SK-N-SH treated with all-trans-retinoic acid at 6 μM for 48 hours (cell line): ENCODE measurements at regions not wholly inside any gene's neighbourhood (a gene's known extent, or its start where the extent isn't known, plus 50 kb on each side); places are given as distances from the start of the nearest gene placed in this dataset.

Source experiments
- ATAC-seq: fragments of 200-7000 bp; cut with Tn5 transposase; 3 replicates; pipeline ENCODE4 v1.9.1; 2020; ENCODE audit warnings: mild to moderate bottlenecking, moderate library complexity
- ARNTL ChIP-seq: fragments of 450-650 bp; formaldehyde crosslinking; IDR thresholded peaks from 2 replicates; pipeline ENCODE4 v1.5.0; 2020; ENCODE audit warnings: low read depth, mild to moderate bottlenecking, moderate library complexity, borderline replicate concordance
- BACH2 ChIP-seq: fragments of 250-450 bp; sonication (Bioruptor Pico); IDR thresholded peaks from 2 replicates; pipeline ENCODE4 v1.9.0; 2021; ENCODE audit warnings: mild to moderate bottlenecking, borderline replicate concordance
- CSDC2 ChIP-seq: fragments of 250-450 bp; sonication (Bioruptor Pico); IDR thresholded peaks from 2 replicates; pipeline ENCODE4 v1.5.0; 2020; ENCODE audit warnings: mild to moderate bottlenecking, moderate library complexity
- CSRNP3 ChIP-seq: fragments of 250-450 bp; sonication (Bioruptor Pico); IDR thresholded peaks from 2 replicates; pipeline ENCODE4 v1.5.1; 2021; ENCODE audit warnings: mild to moderate bottlenecking, moderate library complexity
- ESRRG ChIP-seq: fragments of 250-450 bp; sonication (Bioruptor Pico); IDR thresholded peaks from 2 replicates; pipeline ENCODE4 v1.6.1; 2021; ENCODE audit warnings: mild to moderate bottlenecking
- GLIS3 ChIP-seq: fragments of 250-450 bp; sonication (Bioruptor Pico); IDR thresholded peaks from 2 replicates; pipeline ENCODE4 v1.5.0; 2020; ENCODE audit warnings: mild to moderate bottlenecking, moderate library complexity
- ISL1 ChIP-seq: fragments of 250-450 bp; sonication (Bioruptor Pico); IDR thresholded peaks from 2 replicates; pipeline ENCODE4 v2.1.2; 2022; ENCODE audit warnings: mild to moderate bottlenecking, moderate library complexity
- OSR1 ChIP-seq: fragments of 250-450 bp; sonication (Bioruptor Pico); IDR thresholded peaks from 2 replicates; pipeline ENCODE4 v1.8.0; 2022; ENCODE audit warnings: moderate library complexity, mild to moderate bottlenecking, inconsistent platforms
- PATZ1 ChIP-seq: fragments of 250-450 bp; sonication (Bioruptor Pico); IDR thresholded peaks from 2 replicates; pipeline ENCODE4 v1.8.0; 2020; ENCODE audit warnings: mild to moderate bottlenecking, moderate library complexity, borderline replicate concordance
- POU6F1 ChIP-seq: fragments of 250-450 bp; sonication (Bioruptor Pico); IDR thresholded peaks from 2 replicates; pipeline ENCODE4 v1.8.0; 2021; ENCODE audit warnings: low read depth, mild to moderate bottlenecking, moderate library complexity, borderline replicate concordance
- PPARA ChIP-seq: fragments of 250-450 bp; sonication (Bioruptor Pico); IDR thresholded peaks from 2 replicates; pipeline ENCODE4 v1.5.0; 2020; ENCODE audit warnings: mild to moderate bottlenecking, borderline replicate concordance
- RARB ChIP-seq: fragments of 250-450 bp; sonication (Bioruptor Pico); IDR thresholded peaks from 2 replicates; pipeline ENCODE4 v1.8.0; 2021; ENCODE audit warnings: mild to moderate bottlenecking, moderate library complexity
- SNAI2 ChIP-seq: fragments of 250-450 bp; sonication (Bioruptor Pico); IDR thresholded peaks from 2 replicates; pipeline ENCODE4 v1.5.0; 2020; ENCODE audit warnings: mild to moderate bottlenecking, moderate library complexity
- TCF4 ChIP-seq: fragments of 250-450 bp; sonication (Bioruptor Pico); IDR thresholded peaks from 2 replicates; pipeline ENCODE4 v1.8.0; 2021; ENCODE audit warnings: mild to moderate bottlenecking, moderate library complexity, borderline replicate concordance
- TOX ChIP-seq: fragments of 250-450 bp; sonication (Bioruptor Pico); IDR thresholded peaks from 2 replicates; pipeline ENCODE4 v1.8.0; 2021; ENCODE audit warnings: mild to moderate bottlenecking, moderate library complexity, borderline replicate concordance
- TSHZ2 ChIP-seq: fragments of 250-450 bp; sonication (Bioruptor Pico); IDR thresholded peaks from 2 replicates; pipeline ENCODE4 v1.5.0; 2020; ENCODE audit warnings: mild to moderate bottlenecking, moderate library complexity
- ZC3H10 ChIP-seq: fragments of 250-450 bp; sonication (Bioruptor Pico); IDR thresholded peaks from 2 replicates; pipeline ENCODE4 v1.5.1; 2021; ENCODE audit warnings: mild to moderate bottlenecking, moderate library complexity
- ZFP3 ChIP-seq: fragments of 250-450 bp; sonication (Bioruptor Pico); IDR thresholded peaks from 2 replicates; pipeline ENCODE4 v1.5.0; 2020; ENCODE audit warnings: mild to moderate bottlenecking, moderate library complexity
- ZFP30 ChIP-seq: fragments of 450-650 bp; formaldehyde crosslinking; IDR thresholded peaks from 2 replicates; pipeline ENCODE4 v1.5.0; 2022; ENCODE audit warnings: mild to moderate bottlenecking, moderate library complexity
- ZNF565 ChIP-seq: fragments of 450-650 bp; formaldehyde crosslinking; conservative IDR thresholded peaks from 2 replicates; pipeline ENCODE4 v1.5.0; 2020; ENCODE audit warnings: low read depth, mild to moderate bottlenecking, moderate library complexity
- ZNF8 ChIP-seq: fragments of 450-650 bp; formaldehyde crosslinking; IDR thresholded peaks from 2 replicates; pipeline ENCODE4 v1.5.0; 2020; ENCODE audit warnings: mild to moderate bottlenecking, moderate library complexity

GRCh38 chr17:34420254-34420766 is 57.3 kb upstream of the CCL1 start:
- TF ChIP-seq PATZ1 (CRISPR knock-in tag) (no peak), SNAI2 (CRISPR knock-in tag) (no peak), ISL1 (CRISPR knock-in tag) (no peak), ZC3H10 (no peak), PPARA (CRISPR knock-in tag) (no peak)
- peak; percentile 90 for ATAC-seq

GRCh38 chr17:34416116-34416515 is 53.1 kb upstream of the CCL1 start:
- no peak for ATAC-seq
- TF ChIP-seq TCF4 (CRISPR knock-in tag) (no peak), ISL1 (CRISPR knock-in tag) (no peak), PATZ1 (CRISPR knock-in tag) (no peak), SNAI2 (CRISPR knock-in tag) (no peak), ESRRG (CRISPR knock-in tag) (no peak), ZNF8 (no peak), BACH2 (no peak), ARNTL (CRISPR knock-in tag) (no peak), TOX (CRISPR knock-in tag) (no peak), CSRNP3 (CRISPR knock-in tag) (no peak)

- no peak for TF ChIP-seq ZFP30 (CRISPR knock-in tag)
- no peak for TF ChIP-seq PATZ1 (CRISPR knock-in tag)
- no peak for TF ChIP-seq ZNF8
- TF ChIP-seq ZNF565 (CRISPR knock-in tag), result no peak
- no peak for TF ChIP-seq CSDC2 (CRISPR knock-in tag)
- TF ChIP-seq ZC3H10, result no peak
- no peak for TF ChIP-seq GLIS3
- no peak for TF ChIP-seq POU6F1 (CRISPR knock-in tag)
- no peak for TF ChIP-seq CSRNP3 (CRISPR knock-in tag)
- TF ChIP-seq RARB, result no peak
- no peak for TF ChIP-seq OSR1 (CRISPR knock-in tag)
- TF ChIP-seq SNAI2 (CRISPR knock-in tag), result no peak
- TF ChIP-seq TSHZ2, result no peak
- TF ChIP-seq TCF4 (CRISPR knock-in tag), result no peak
- no peak for TF ChIP-seq TOX (CRISPR knock-in tag)
- no peak for TF ChIP-seq ARNTL (CRISPR knock-in tag)
- no peak for TF ChIP-seq PPARA (CRISPR knock-in tag)
- TF ChIP-seq ZFP3 (CRISPR knock-in tag), result no peak
- no peak for TF ChIP-seq ESRRG (CRISPR knock-in tag)
- no peak for TF ChIP-seq ISL1 (CRISPR knock-in tag)
- ATAC-seq, result no peak
Observed at GRCh38 chr17:34414339-34414738, 51.3 kb upstream of the CCL1 start.
